Hematopoietic multipotent progenitor cell treated with erythropoietin and hydrocortisone succinate and interleukin-3 and kit ligand, for 8 days (in vitro differentiated cells): ENCODE measurements at regions not wholly inside any gene's neighbourhood (a gene's known extent, or its start where the extent isn't known, plus 50 kb on each side); places are given as distances from the start of the nearest gene placed in this dataset.
A peak's percentile ranks its signal among the peaks of the same experiment; 100 is the strongest.

Experiments used
- DNase-seq: peaks from one replicate; pipeline ENCODE4 v3.0.0-alpha.2; 2015

DNA sequence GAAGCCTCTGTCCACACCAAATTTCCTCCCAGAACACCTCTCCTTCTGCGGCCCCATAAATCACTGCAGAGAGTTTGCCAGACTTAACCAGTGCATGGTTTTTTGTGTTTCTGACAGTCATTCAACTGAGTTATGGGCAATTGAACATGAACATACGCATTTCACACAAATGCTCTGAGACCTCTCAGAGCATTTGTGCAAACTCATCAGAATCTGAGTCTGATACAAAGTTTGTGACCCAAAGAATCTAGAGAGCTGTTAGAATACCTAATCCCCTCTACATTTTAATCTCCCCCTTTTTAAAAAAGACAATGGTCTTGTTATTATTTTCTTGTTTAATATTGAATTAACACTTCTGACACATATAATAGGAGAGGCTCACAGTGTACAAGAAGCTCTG lies 416.9 kb upstream of the SMARCA2 start:
- no peak for DNase-seq

DNA sequence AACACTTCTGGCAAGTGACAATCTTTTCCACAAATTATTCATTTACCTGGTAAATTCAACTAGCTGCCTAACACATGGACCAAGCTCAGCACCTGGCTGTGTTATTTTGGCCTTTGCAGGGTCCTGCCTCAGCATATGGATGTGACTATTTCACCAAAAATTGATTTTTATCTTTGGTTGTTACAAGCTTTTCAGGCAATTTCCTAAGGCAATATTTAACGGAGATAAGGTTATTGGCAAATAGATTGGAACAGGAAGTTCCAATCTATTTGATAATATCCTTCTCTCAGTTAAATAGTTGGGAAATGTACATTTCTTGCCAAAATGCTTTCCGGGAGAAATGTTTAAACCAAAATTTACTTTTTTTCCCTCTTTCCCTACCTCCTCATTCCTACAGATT lies 415.2 kb upstream of the SMARCA2 start:
- DNase-seq: no peak

DNA sequence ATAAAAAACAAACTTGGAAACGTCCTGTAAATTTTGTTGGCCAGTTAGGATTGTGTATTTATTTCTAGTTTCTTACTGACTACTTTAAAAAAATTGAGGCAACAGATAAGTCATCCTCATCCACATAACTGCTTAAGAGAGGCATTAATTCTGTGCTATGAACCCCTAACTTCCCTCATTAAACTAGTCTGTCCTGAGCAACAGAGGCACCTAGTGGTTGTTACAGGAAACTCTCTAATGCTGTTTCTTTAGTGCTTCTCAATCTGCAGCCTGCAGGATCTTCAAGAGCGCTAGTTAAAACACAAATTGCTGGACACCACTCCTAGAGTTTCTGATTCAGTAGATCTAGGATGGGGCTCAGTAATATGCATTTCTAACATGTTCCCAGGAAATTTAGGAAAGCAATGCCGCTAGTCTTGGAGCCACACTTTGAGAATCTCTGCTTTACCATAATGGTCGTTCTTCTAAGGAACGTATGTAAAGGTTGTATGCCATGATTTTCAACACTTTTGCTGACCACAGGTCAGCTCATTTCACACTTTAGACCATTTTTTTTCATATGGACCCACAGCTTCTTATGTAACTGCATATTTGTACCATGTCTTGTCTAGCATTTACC lies 410.1 kb upstream of the SMARCA2 start:
- DNase-seq: peak; percentile 39

DNA sequence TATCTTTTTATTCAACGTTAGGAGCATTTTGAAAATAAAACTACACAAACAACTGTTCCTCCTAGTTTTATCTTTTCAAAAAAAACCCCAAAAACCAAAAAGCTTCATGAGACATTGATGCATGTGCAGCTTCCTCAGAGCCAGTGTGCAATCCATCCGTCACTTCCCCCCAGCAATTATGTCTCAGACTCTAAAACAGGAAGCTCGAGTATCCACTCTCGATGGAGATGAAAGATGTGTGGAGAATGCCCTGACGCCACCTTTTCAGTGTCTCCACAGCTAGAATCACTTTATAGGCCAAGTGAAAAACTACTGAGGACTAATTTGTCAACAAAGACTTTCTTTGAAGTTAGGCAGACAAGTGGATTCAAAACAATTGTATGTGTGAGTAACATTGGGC lies 408.9 kb upstream of the SMARCA2 start:
- no peak for DNase-seq

DNA sequence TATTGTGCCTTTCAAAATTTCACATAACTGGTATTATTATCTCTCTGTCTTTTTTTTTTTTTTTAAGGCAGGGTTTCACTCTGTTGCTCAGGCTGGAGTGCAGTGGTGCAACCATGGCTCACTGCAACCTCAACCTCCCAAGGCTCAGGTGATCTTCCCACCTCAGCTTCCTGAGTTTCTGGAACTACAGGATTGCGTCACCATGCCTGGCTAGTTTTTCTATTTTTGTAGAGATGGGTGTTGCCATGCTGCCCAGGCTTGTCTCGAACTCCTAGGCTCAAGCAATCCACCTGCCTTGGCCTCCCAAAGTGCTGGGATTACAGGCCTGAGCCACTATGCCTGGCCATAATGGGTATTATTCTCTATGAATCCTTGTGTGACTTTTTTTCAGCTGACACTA lies 402.3 kb upstream of the SMARCA2 start:
- no peak for DNase-seq

DNA sequence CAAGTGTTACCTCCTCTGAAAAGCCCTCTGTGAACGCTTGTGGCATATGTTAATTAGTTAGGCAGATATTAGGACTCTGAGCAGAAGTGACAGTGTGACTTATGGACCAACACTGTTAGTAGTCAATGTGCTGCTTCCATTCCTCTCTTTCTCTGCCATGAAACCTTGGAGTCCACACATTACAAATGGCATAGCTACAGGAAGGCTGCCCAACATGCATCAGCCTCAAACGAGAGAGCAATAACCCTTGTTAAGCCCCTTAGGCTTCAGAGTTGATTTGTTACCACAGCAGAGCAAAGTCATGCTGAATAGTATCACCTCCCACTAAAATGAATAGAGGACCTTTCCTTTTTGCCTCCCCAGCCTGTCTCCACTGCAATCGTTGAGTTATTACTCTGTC lies 397.7 kb upstream of the SMARCA2 start:
- DNase-seq: no peak

DNA sequence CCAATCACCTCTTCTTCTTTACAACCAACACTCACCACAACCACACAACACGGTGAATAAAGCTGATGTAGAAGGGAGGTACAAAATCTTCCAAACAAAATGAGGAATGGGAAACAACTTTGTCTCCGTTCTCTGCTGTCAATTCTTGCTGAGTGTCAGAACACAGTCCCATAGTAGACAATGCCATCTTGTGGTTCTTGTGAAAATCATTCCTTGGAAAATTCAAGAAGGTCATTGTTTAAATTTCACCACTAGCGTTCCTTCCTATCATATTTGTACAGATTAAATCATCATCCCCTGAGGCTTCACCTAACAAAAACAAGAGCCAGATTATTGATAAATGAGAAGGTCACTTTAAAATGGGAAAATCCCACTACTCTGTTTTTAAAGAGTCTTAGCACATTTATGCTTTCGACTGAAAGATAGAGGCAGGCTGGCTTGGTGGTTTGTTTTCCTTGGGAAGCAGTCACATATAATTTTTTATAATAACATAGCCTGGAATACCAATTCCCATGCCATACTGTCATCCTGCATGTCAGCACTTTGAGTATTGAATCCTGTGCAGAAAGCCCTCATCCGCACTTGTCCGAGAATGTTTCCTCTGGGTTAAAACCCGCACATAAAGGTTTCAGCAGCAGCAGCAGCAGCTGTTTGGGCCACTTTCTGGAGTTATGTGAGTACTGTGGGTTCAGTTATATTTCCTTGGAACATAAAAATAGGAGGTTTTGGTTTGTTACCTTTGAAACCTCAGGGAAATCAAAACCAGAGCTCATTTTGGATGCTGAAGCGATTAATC lies 395.0 kb upstream of the SMARCA2 start:
- no peak for DNase-seq

DNA sequence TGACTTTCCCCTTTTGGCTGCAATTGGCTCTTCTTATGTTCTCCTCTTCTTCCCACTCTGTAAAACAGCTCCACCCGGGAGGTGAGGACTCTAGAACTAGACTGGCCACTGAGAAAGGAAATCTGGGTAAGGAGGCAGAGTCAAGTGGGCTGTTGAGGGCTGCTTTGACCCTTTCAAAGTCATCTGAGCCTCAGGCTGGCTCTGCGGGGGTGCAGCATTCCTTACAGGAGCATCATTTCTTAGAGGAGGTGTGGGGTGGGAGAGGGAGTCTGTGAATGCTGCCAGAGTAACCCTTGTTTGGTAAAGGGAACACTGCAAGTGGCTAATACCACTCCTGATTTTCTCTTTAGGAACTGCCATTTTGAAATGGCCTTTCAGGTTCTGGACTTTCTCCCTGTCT lies 377.7 kb upstream of the SMARCA2 start:
- no peak for DNase-seq

DNA sequence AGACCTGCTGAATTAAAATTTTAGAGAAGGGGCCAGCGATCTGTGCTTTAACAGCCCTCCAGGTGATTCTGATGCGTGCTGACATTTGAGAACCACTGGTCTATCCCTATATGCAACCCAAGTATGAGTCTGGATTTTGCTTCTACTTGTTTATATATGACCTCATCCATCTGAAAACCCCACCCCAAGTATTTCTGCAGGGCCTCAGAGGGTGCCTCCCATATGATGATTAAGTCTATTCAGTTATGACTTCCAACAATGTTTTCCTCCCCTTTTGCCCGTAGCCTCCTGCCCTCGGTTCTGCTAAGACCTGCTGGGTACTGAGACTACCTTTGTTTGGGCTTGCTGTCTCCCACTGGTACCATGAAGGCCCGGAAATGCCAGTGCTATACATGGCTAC lies 376.0 kb upstream of the SMARCA2 start:
- no peak for DNase-seq

DNA sequence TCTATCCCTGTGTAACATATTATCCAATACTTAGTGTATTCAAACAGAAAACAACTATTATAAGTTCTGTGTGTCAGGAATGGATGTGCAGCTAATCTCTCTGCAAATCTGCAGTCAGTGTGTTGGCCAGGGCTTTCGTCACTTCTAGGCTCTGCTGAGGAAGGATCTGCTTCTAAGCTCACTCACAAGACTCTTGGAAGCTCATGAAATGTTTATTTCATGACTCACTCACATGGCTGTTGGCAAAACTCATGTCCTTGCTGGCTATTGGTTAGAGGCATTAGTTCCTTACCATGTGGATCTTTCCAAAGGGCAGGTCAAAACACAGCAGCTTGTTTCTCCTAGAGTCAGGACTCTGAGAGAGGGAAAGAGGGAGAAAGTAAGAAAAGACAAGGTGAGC lies 367.4 kb upstream of the SMARCA2 start:
- DNase-seq: no peak

DNA sequence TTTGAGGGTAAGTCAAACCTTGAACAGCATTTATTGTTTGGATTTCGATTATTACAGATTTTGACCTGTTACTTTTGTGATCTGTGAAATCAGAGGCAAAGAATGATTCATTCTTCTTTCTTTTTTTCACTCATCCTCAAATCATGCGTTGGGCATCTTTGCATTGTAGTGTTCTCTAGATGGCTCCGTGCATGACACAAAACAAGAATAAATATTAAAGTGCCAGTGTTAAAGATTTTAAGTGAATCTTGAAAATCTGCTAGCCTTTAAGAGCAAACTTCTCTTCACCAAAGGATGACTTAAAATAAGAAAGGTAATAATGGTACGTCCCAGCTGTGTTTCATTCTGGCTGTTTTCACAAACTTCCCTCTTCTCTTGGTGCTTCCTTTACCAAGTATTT lies 361.9 kb upstream of the SMARCA2 start:
- DNase-seq: no peak

DNA sequence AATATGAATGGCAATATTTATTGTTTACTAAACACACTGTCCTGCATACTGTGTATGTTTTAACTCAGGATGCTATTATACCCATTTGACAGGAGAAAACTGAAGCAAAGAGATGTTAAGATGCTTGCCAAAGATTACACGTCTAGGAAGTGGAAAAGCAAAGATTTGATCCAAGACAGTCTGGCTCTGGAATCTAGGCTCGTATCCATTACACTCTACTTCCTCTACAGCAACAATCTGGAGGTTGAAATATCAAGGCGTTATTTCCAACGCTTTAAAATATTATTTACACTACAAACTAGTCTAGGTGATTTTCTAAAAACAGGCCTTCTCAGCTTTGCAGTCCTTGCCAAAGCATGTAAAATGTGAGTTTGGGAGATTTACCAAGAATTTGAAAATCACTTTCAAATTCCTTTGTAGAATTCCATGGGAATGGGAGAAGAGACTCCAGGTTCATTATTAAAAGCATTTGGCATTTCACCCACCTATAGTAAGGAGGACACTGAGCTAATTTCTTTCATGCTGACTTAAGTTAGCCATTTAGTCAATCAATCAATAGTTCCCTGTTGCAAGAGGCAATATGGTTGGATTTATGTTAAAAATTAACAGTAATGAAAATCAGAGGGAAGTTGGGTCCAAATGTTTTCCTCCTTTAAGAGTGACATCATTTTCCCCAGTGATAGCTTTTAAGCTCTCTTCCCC lies 356.3 kb upstream of the SMARCA2 start:
- no peak for DNase-seq

DNA sequence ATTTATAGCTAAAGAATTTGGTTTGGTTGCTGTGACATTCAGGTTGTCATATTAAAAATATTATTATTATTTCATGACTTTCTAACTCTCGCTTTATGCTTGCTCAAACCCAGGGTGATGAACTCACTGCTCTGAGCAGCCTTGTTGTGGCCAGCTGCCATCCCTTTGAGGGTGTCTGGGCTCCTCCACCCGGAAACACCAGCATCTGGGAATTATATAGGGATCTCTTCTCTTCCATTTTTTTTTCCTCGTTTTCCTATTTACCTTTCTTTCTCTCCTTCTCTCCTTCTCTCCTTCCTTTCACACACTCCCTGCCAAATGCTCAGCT lies 355.8 kb upstream of the SMARCA2 start:
- no peak for DNase-seq

DNA sequence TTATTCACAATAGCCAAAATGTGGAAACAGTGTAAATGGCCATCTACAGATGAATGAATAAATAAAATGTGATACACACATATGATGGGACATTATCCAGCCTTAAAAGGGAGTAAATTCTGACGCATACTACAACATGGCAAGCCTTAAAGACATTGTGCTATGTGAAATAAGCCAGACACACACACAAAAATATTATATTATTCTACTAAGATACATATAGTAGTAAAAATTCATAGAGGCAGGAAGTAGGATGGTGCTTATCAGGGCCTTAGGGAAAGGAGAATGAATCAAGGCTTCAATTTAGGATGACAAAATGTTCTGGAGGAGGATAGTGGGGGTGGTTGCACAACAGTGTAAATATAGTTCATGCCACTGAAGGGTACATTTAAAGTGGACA lies 346.7 kb upstream of the SMARCA2 start:
- DNase-seq: no peak

DNA sequence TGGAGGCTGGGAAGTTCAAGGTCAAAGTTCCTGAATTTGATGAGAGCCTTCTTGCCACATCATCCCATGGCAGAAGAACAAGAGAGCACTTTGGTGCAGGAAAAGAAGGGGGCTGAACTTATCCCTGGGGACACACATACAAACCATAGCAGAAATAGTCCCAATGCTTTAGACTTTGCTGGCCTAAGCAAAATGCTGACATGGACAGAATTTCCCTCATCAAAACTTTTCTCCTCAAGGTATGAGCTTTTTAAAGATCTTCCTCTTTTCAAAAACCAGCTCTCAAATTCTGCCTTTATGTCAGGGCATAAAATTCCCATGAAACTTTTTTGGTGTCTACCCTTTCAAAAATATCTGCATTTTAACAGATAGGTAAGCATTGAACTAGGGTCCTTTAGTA lies 341.8 kb upstream of the SMARCA2 start:
- no peak for DNase-seq

DNA sequence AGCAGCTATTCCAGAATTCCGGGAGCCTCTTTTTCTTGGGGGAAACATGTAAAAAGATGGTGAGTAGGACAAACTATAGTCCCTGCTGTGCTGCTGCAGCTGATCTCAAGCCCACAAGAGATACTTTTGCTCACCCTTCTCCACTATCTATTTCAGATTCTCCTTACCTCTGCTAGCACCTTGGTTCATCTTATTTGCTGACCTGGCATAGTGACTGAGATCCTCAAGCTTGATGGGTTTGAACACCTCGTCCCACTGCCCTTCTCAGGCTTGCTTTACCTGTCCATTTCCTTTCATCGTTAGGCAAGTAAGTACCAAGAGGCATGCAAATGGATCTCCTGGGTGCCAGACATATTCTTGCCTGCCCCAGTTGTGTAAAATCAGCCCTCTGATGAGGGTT lies 338.4 kb upstream of the SMARCA2 start:
- DNase-seq: no peak

DNA sequence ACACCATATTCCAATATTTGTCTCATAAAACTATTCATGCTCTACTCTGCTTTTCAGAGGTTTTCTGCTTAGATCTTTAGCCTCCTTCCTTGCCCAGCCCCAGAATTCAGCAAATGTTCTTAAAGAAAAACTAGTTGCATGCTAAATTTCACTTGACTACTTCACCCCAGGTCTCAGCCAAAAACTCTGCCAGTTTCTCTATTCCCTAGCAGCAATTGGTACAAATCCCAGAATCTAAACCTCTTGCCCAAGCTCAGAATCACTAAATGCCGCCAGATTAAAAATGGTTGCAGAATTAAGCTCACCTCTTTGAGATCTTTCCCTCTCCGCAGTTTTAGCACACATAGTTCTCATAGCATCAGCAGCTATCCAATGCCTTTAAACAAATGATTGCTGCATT lies 331.2 kb upstream of the SMARCA2 start:
- DNase-seq: no peak

DNA sequence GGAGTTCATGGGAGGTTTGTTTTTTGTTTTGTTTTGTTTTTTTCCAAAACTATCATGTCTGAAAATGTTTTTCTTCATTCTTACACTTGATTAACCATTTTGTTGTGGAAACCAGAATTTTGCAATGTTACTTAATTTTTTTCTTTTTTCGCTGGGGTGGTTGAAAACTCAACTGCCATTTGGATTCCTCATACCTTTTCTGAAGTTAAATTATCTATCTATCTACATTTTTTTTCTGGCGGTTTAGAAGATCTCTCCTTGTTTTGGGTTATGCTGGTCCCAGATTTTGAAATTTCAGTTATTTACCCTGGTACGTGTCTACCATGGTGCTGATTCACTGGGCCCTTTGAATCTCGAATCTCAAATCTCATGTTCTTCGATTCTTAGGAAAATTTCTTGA lies 316.2 kb upstream of the SMARCA2 start:
- no peak for DNase-seq

DNA sequence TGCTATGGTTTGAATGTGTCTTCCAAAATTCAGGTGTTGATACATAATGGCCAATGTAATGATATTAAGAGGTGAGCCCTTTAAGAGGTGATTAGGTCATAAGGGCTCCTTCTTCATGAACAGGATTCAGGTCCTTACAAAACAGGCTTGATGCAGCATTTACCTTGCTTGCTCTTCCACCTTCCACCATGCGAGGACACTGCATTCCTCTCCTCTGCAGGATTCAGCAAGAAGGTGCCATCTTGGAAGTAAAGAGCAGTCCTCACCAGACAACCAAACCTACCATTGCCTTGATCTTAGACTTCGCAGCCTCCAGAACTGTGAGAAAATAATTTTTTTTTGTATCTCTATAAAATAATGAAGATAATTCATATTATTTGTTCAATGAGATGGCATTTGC lies 314.0 kb upstream of the SMARCA2 start:
- DNase-seq: no peak

DNA sequence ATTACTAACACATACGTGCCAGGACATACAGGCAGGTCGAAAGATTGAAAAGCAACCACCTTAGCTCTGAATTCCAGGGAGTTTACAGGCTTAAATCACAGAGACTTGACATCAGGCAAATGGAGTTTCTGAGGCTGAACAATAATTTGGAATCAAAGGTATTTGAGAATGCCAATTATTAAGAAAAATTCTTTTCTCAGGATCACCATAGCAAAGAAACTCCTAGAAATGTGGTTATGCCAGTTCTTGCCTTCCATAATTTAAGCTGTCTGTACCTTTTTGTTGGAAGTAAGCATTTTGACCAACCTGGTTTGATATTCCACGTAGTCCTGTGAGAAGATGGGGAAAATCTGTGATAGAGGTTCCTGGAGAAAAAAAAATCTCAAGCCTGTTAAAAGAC lies 312.4 kb upstream of the SMARCA2 start:
- no peak for DNase-seq

DNA sequence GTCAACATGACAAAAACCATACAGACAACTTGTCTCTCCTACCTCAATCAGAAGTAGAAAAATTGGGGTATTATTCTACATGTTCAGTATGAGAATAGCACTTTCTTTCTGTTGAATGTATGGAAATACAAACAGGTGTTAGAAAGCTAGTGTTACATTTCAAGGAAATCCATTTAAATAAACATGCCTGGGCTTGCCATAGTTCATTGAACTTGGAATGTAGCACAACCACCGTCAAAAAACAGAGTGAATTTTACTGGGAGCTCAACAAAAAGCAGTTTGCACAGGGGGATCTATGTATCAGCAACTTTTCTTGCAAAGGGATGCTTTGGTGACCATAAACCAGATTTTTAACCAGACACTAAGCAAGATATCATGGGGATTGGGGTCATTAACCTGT lies 307.9 kb upstream of the SMARCA2 start:
- no peak for DNase-seq

DNA sequence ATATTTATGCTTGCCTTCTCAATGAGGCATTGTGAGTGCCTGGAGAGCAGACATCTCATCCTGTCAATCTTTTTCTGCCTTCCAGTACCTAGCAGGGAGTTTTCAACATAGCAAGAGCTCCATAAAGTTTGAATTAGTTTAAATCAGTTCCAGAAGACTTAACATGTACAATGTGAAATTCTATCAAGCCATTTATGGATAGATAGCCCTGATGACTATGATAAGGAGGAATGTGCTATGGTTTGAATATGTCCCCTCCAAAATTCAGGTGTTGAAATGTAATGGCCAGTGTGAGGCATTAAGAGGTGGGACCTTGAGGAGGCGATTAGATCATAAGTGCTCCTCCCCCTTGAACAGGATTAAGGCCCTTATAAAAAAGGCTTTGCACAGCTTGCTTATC lies 306.9 kb upstream of the SMARCA2 start:
- DNase-seq: no peak

DNA sequence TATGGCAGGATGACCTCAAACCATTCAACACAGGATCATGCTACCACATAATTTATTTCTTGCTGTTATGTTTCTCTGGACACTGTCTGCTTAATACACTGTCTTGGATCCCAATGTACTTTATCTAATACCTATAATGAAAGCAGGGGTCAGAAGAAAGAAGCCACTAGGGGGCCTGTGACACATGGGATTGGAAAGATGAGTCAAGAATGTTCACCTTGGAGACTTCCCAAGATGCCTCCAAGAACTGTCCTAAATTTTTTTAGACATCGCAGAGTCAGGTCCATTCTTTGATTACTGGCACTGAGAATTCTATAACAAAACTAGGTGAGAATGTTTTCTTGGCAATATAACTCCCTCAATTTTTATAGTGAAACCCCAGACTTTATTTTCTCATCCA lies 305.8 kb upstream of the SMARCA2 start:
- DNase-seq: peak; percentile 13

DNA sequence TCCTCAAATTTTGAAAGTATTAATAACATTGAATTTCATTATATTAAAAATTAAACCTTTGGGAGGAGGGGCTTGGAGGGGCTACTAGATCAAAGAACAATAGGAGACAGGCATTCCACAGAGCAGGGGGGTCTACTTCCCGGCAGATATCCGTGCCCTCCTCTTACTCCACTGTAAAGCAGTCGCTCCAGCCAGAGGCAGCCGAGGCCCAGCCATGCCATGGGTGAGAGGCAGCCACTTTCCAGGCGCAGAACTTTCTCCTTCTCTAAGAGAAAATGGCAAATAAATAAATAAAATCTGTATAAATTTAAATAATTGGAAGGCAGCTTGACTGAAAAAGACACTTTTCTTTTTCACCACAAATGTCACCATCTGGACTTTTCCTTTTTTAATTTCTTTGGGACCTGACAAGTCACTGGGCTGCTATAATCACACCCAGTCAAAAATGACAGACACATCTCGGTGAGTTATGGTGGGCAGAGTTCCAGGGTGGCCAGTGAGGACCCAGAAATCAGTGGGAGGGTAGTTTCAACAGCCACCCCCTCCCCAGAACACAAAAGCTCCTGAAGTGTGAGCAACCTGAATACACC lies 302.2 kb upstream of the SMARCA2 start:
- no peak for DNase-seq
